H9 (cell line): ENCODE measurements at regions not wholly inside any gene's neighbourhood (a gene's known extent, or its start where the extent isn't known, plus 50 kb on each side); places are given as distances from the start of the nearest gene placed in this dataset.

Experiments used
- DNase-seq: peaks from one replicate; pipeline ENCODE4 v3.0.0-alpha.2; 2017
- H2AFZ ChIP-seq: one replicate; pipeline ENCODE4 v1.6.1; 2013; ENCODE audit warnings: mild to moderate bottlenecking, low read length, control low read depth, moderate library complexity
- H2AK5ac ChIP-seq: 2 replicates; pipeline ENCODE4 v1.6.1; 2013; ENCODE audit warnings: low read length, control low read depth, mixed read lengths; ENCODE audit not compliant: insufficient read length
- H2BK120ac ChIP-seq: one replicate; pipeline ENCODE4 v1.6.1; 2013; ENCODE audit warnings: low read depth, mild to moderate bottlenecking, low read length, control low read depth, inconsistent platforms; ENCODE audit not compliant: poor library complexity, severe bottlenecking
- H2BK12ac ChIP-seq: 2 replicates; pipeline ENCODE4 v1.6.1; 2013; ENCODE audit warnings: low read length, control low read depth, mixed read lengths, low read depth; ENCODE audit not compliant: insufficient read length
- H2BK15ac ChIP-seq: 2 replicates; pipeline ENCODE4 v1.6.1; 2013; ENCODE audit warnings: low read depth, low read length, control low read depth
- H2BK20ac ChIP-seq: one replicate; pipeline ENCODE4 v1.6.1; 2013; ENCODE audit warnings: low read depth, mild to moderate bottlenecking, low read length, control low read depth, inconsistent platforms; ENCODE audit not compliant: poor library complexity, severe bottlenecking
- H2BK5ac ChIP-seq: 2 replicates; pipeline ENCODE4 v1.6.1; 2013; ENCODE audit warnings: low read length, control low read depth, mixed read lengths; ENCODE audit not compliant: insufficient read length
- H3K14ac ChIP-seq: 2 replicates; pipeline ENCODE4 v1.6.1; 2013; ENCODE audit warnings: low read length, control low read depth; ENCODE audit not compliant: insufficient read depth
- H3K18ac ChIP-seq: 2 replicates; pipeline ENCODE4 v1.6.1; 2013; ENCODE audit warnings: low read depth, mild to moderate bottlenecking, mixed read lengths, low read length, control low read depth; ENCODE audit not compliant: insufficient read length
- H3K23ac ChIP-seq: 2 replicates; pipeline ENCODE4 v1.6.1; 2013; ENCODE audit warnings: low read length, control low read depth, mixed read lengths, low read depth; ENCODE audit not compliant: insufficient read length
- H3K23me2 ChIP-seq: 2 replicates; pipeline ENCODE4 v1.6.1; 2013; ENCODE audit warnings: low read depth, mild to moderate bottlenecking, mixed read lengths, low read length, control low read depth; ENCODE audit not compliant: insufficient read length, poor library complexity, severe bottlenecking
- H3K27ac ChIP-seq: 2 replicates; pipeline ENCODE4 v1.5.1; 2013; ENCODE audit warnings: low read length, control low read depth, mixed read lengths, low read depth; ENCODE audit not compliant: insufficient read length
- H3K27me3 ChIP-seq: 2 replicates; pipeline ENCODE4 v1.6.1; 2013; ENCODE audit warnings: low read length, control low read depth, inconsistent platforms; ENCODE audit not compliant: insufficient read depth
- H3K4ac ChIP-seq: 2 replicates; pipeline ENCODE4 v1.6.1; 2013; ENCODE audit warnings: low read depth, mild to moderate bottlenecking, control low read depth, inconsistent platforms, low read length, moderate library complexity
- H3K4me1 ChIP-seq: 2 replicates; pipeline ENCODE4 v1.6.1; 2013; ENCODE audit warnings: low read length, control low read depth, inconsistent platforms; ENCODE audit not compliant: insufficient read depth
- H3K4me2 ChIP-seq: 2 replicates; pipeline ENCODE4 v1.6.1; 2013; ENCODE audit warnings: low read length, control low read depth, mixed read lengths; ENCODE audit not compliant: insufficient read length, insufficient read depth
- H3K56ac ChIP-seq: 2 replicates; pipeline ENCODE4 v1.6.1; 2013; ENCODE audit warnings: low read depth, mild to moderate bottlenecking, mixed read lengths, low read length, control low read depth; ENCODE audit not compliant: insufficient read length
- H3K79me1 ChIP-seq: 2 replicates; pipeline ENCODE4 v1.6.1; 2013; ENCODE audit warnings: low read depth, mild to moderate bottlenecking, moderate library complexity, low read length, control low read depth, inconsistent platforms; ENCODE audit not compliant: insufficient read depth, poor library complexity, severe bottlenecking
- H3K79me2 ChIP-seq: 2 replicates; pipeline ENCODE4 v1.6.1; 2013; ENCODE audit warnings: low read length, control low read depth, inconsistent platforms; ENCODE audit not compliant: insufficient read depth
- H3K9ac ChIP-seq: 2 replicates; pipeline ENCODE4 v1.6.1; 2013; ENCODE audit warnings: low read length, control low read depth, mixed read lengths; ENCODE audit not compliant: insufficient read length; ENCODE audit errors: extremely low read depth
- H3K9me3 ChIP-seq: one replicate; pipeline ENCODE4 v1.6.1; 2013; ENCODE audit warnings: low read depth, low read length, inconsistent platforms; ENCODE audit not compliant: control insufficient read depth
- H3T11ph ChIP-seq: one replicate; pipeline ENCODE4 v1.6.1; 2013; ENCODE audit warnings: mild to moderate bottlenecking, low read length, control low read depth, inconsistent platforms
- H4K20me1 ChIP-seq: one replicate; pipeline ENCODE4 v1.6.1; 2013; ENCODE audit not compliant: control insufficient read depth, insufficient read length, insufficient read depth
- H4K5ac ChIP-seq: 2 replicates; pipeline ENCODE4 v1.6.1; 2013; ENCODE audit warnings: low read depth, mild to moderate bottlenecking, mixed read lengths, low read length, control low read depth; ENCODE audit not compliant: insufficient read length
- H4K8ac ChIP-seq: replicated peaks from 2 replicates; pipeline ENCODE4 v1.6.1; 2013; ENCODE audit warnings: low read length, control low read depth, mixed read lengths, low read depth; ENCODE audit not compliant: insufficient read length
- H4K91ac ChIP-seq: 2 replicates; pipeline ENCODE4 v1.6.1; 2013; ENCODE audit warnings: low read depth, mild to moderate bottlenecking, moderate library complexity, mixed read lengths, low read length, control low read depth; ENCODE audit not compliant: insufficient read length
- H3K27ac Mint-ChIP-seq, 3 experiments: 2 replicates in 2 of 3; 3 replicates in 1 of 3; pipeline ENCODE4 v1.8.0; 2020 to 2021; ENCODE audit warnings: mixed read lengths in 3 of 3, mild to moderate bottlenecking in 1 of 3, moderate library complexity in 1 of 3
- H3K27me3 Mint-ChIP-seq: 2 replicates; pipeline ENCODE4 v1.8.0; 2021; ENCODE audit warnings: low read depth, mild to moderate bottlenecking, moderate library complexity, mixed read lengths
- H3K36me3 Mint-ChIP-seq, 3 experiments: 2 replicates in 2 of 3; 3 replicates in 1 of 3; pipeline ENCODE4 v1.8.0; 2020 to 2021; ENCODE audit warnings: low read depth in 3 of 3, mixed read lengths in 3 of 3; ENCODE audit not compliant: insufficient read depth in 1 of 3
- H3K4me1 Mint-ChIP-seq, 2 experiments: 2 replicates each; pipeline ENCODE4 v1.8.0; 2020; ENCODE audit warnings: mixed read lengths in 2 of 2
- H3K4me3 Mint-ChIP-seq, 2 experiments: 2 replicates in 1 of 2; 3 replicates in 1 of 2; pipeline ENCODE4 v1.8.0; 2020 to 2021; ENCODE audit warnings: mild to moderate bottlenecking in 2 of 2, mixed read lengths in 2 of 2, moderate library complexity in 1 of 2
- H3K9me3 Mint-ChIP-seq, 2 experiments: 2 replicates in 1 of 2; 3 replicates in 1 of 2; pipeline ENCODE4 v1.8.0; 2020; ENCODE audit warnings: mild to moderate bottlenecking in 2 of 2, mixed read lengths in 2 of 2, moderate library complexity in 1 of 2
- WGBS: extraction: QIAGEN DNeasy Blood & Tissue Kit; methylation state at CpG from one replicate; pipeline ENCODE4 v1.1.7; 2013; ENCODE audit warnings: missing lambda C conversion rate, low lambda C conversion rate, mixed read lengths; ENCODE audit not compliant: insufficient read length; ENCODE audit errors: extremely low coverage; 5-methylcytosine and 5-hydroxymethylcytosine counted together
- TF ChIP-seq, protein P1 (sequence below): fragments of 200-600 bp; sonication (generic); conservative IDR thresholded peaks from 3 replicates; pipeline ENCODE4 v1.8.0; 2021; ENCODE audit warnings: antibody characterized with exemption, mild to moderate bottlenecking

GRCh38 chr14:101039755-101040138, 136.2 kb upstream of the RTL1 start:
- H3K4me3 Mint-ChIP-seq: no peak overlapping the region
- Histone ChIP-seq H3K18ac (no peak overlapping the region), H3K14ac (no peak overlapping the region), H3K27ac (no peak overlapping the region), H4K91ac (no peak overlapping the region), H2BK12ac (no peak overlapping the region), H3K56ac (no peak overlapping the region), H3K23ac (no peak overlapping the region), H2AFZ (no peak overlapping the region), H3K23me2 (no peaks in the 10 kb centered on the region), H3T11ph (no peak overlapping the region), H3K79me1 (no peaks in the 10 kb centered on the region), H2BK15ac (no peak overlapping the region), H2BK5ac (no peak overlapping the region), H3K4me1 (no peaks in the 10 kb centered on the region), H3K27me3 (no peaks in the 10 kb centered on the region), H3K4ac (no peak overlapping the region), H4K8ac (no peak overlapping the region), H4K20me1 (no peaks in the 10 kb centered on the region), H2BK120ac (no peak overlapping the region), H2BK20ac (no peak overlapping the region), H3K9ac (no peak overlapping the region), H3K79me2 (no peaks in the 10 kb centered on the region), H3K4me2 (no peak overlapping the region), H2AK5ac (no peak overlapping the region), H3K9me3 (no peaks in the 10 kb centered on the region), H4K5ac (no peak overlapping the region)
- H3K4me1 Mint-ChIP-seq: no peaks in the 10 kb centered on the region
- H3K36me3 Mint-ChIP-seq: peaks cover 3 to 4% (median 4%) of the 10 kb centered on the region in 3 experiments; a peak in 4 of 7 replicates
- peaks cover 6 to 8% of the 10 kb centered on the region in 2 experiments; a peak in 4 of 5 replicates for H3K9me3 Mint-ChIP-seq
- WGBS: no CpG with 5 or more reads among the region's 15 CpGs
- DNase-seq: no peak
- H3K27ac Mint-ChIP-seq: no peak overlapping the region
- TF ChIP-seq, protein P1, sequence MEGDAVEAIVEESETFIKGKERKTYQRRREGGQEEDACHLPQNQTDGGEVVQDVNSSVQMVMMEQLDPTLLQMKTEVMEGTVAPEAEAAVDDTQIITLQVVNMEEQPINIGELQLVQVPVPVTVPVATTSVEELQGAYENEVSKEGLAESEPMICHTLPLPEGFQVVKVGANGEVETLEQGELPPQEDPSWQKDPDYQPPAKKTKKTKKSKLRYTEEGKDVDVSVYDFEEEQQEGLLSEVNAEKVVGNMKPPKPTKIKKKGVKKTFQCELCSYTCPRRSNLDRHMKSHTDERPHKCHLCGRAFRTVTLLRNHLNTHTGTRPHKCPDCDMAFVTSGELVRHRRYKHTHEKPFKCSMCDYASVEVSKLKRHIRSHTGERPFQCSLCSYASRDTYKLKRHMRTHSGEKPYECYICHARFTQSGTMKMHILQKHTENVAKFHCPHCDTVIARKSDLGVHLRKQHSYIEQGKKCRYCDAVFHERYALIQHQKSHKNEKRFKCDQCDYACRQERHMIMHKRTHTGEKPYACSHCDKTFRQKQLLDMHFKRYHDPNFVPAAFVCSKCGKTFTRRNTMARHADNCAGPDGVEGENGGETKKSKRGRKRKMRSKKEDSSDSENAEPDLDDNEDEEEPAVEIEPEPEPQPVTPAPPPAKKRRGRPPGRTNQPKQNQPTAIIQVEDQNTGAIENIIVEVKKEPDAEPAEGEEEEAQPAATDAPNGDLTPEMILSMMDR: no peak
- H3K27me3 Mint-ChIP-seq: peaks cover 3% of the 10 kb centered on the region
